ENCODE measurements at regions not wholly inside any gene's neighbourhood (a gene's known extent, or its start where the extent isn't known, plus 50 kb on each side); places are given as distances from the start of the nearest gene placed in this dataset.
A peak's percentile ranks its signal among the peaks of the same experiment; 100 is the strongest.

DNA sequence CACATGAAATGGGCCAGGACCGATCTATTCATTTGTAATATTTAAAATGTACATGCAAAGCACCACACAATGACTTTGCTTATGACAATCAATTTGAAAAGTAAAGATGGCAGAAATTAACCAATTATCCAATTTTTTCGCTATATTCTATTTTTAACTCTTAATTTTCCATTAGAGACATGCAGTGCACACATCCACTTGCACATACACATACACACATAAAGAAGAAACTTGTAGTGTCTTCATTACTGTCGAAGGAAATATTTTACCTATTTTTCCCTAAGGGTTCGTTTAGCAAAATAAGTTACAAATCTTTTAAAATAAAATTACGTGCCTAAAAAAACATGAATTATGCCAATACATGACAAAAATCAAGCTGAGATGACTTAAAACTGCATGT lies 194.3 kb upstream of the MDFIC2 start:
- no peak for FAIRE-seq
- no TSS peak for BruUV-seq (replicated peaks)
- no peaks in the 10 kb centered on the region for H3K27me3 ChIP-seq (ENCODE audit: control insufficient read depth in 2 of 2, insufficient read depth in 2 of 2, low read length in 2 of 2)
- WGBS (ENCODE audit: insufficient coverage, low coverage, missing lambda C conversion rate) = 4% methylated on average over 5 of the region's 5 CpGs
- H3K9me3 ChIP-seq (replicated peaks; ENCODE audit: control insufficient read depth, insufficient read depth, low read depth, low read length) = no peaks in the 10 kb centered on the region
- H3K9ac ChIP-seq (ENCODE audit: insufficient read depth in 1 of 2, low read depth in 2 of 2, low read length in 2 of 2) = no peak overlapping the region
- H3K36me3 ChIP-seq (ENCODE audit: control insufficient read depth, insufficient read depth, low read length) = no peaks in the 10 kb centered on the region
- H3K4me1 ChIP-seq (replicated peaks in 1 of 2; ENCODE audit: control insufficient read depth in 2 of 2, insufficient read depth in 2 of 2, low read length in 2 of 2) = no peaks in the 10 kb centered on the region
- TF ChIP-seq ZNF224 (CRISPR knock-in tag; IDR thresholded peaks at IDR 0.05) (no peak), CBX8 (IDR thresholded peaks at IDR 0.05; ENCODE audit: borderline replicate concordance, extremely low read depth, low read depth, low read length, poor library complexity, severe bottlenecking) (peak; percentile 78)
- H3K9me1 ChIP-seq (ENCODE audit: control insufficient read depth, insufficient read depth, low read length) = no peaks in the 10 kb centered on the region
- DNase-seq (ENCODE audit: extremely low read depth in 1 of 4, low spot score in 3 of 4) = no peak
- no peak overlapping the region for H2AFZ ChIP-seq (ENCODE audit: low read depth, low read length)
- ChIA-PET CTCF (ENCODE audit: low intra/inter-chr PET ratio) (no interaction called here), POLR2A (no interaction called here)
- H3K4me2 ChIP-seq (ENCODE audit: insufficient read depth, low read length) = no peak overlapping the region
- in situ Hi-C loops (cut with MboI) (no loop called here), intact Hi-C loops (cut with micrococcal nuclease) (no loop called here)
- no peaks in the 10 kb centered on the region for H4K20me1 ChIP-seq (replicated peaks; ENCODE audit: control insufficient read depth, insufficient read depth, low read length)
- no peak overlapping the region for H3K27ac ChIP-seq (ENCODE audit: extremely low read depth, low read depth, low read length)
- H3K4me3 ChIP-seq = no peak overlapping the region
- no peaks in the 10 kb centered on the region for H3K79me2 ChIP-seq (ENCODE audit: control insufficient read depth, insufficient read depth, low read length)
- no peak for ATAC-seq

DNA sequence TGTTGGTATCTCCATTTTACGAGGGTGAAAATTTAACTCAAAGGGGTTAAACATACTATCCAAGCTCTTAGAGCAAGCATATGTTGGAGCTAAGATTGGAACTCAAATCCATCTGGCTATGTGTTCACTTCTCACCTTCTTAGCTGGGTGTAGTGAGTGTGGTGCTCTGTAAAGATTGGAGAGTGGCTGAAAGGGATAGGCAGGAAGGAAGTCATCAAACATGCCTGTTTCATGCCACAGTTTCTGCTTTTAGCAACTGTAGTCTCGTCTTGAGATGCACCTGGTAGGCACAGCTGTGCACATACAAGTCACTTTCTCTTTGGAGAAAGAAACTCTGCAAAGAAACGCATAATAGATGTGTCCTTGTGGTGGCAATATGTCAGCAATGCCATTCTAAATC lies 189.1 kb upstream of the MDFIC2 start:
- WGBS (ENCODE audit: insufficient coverage, low coverage, missing lambda C conversion rate) = 0% methylated on average over 3 of the region's 3 CpGs
- Histone ChIP-seq H3K27ac (ENCODE audit: extremely low read depth, low read depth, low read length) (no peak overlapping the region), H3K9ac (ENCODE audit: insufficient read depth in 1 of 2, low read depth in 2 of 2, low read length in 2 of 2) (no peak overlapping the region), H3K4me3 (no peak overlapping the region), H3K9me3 (replicated peaks; ENCODE audit: control insufficient read depth, insufficient read depth, low read depth, low read length) (no peaks in the 10 kb centered on the region), H3K79me2 (ENCODE audit: control insufficient read depth, insufficient read depth, low read length) (no peaks in the 10 kb centered on the region), H3K4me1 (replicated peaks in 1 of 2; ENCODE audit: control insufficient read depth in 2 of 2, insufficient read depth in 2 of 2, low read length in 2 of 2) (no peaks in the 10 kb centered on the region), H3K36me3 (ENCODE audit: control insufficient read depth, insufficient read depth, low read length) (no peaks in the 10 kb centered on the region), H2AFZ (ENCODE audit: low read depth, low read length) (no peak overlapping the region), H4K20me1 (replicated peaks; ENCODE audit: control insufficient read depth, insufficient read depth, low read length) (no peaks in the 10 kb centered on the region), H3K4me2 (ENCODE audit: insufficient read depth, low read length) (no peak overlapping the region), H3K27me3 (ENCODE audit: control insufficient read depth in 2 of 2, insufficient read depth in 2 of 2, low read length in 2 of 2) (no peaks in the 10 kb centered on the region), H3K9me1 (ENCODE audit: control insufficient read depth, insufficient read depth, low read length) (no peaks in the 10 kb centered on the region)
- FAIRE-seq = no peak
- BruUV-seq (replicated peaks) = no TSS peak
- ATAC-seq = no peak
- POLR2A ChIA-PET = no interaction called here
- intact Hi-C loops (cut with micrococcal nuclease) = no loop called here
- no peak for DNase-seq (ENCODE audit: extremely low read depth in 1 of 4, low spot score in 3 of 4)
- in situ Hi-C loops (cut with MboI) = no loop called here
- CTCF ChIA-PET (ENCODE audit: low intra/inter-chr PET ratio) = no interaction called here
- TF ChIP-seq, protein P1, sequence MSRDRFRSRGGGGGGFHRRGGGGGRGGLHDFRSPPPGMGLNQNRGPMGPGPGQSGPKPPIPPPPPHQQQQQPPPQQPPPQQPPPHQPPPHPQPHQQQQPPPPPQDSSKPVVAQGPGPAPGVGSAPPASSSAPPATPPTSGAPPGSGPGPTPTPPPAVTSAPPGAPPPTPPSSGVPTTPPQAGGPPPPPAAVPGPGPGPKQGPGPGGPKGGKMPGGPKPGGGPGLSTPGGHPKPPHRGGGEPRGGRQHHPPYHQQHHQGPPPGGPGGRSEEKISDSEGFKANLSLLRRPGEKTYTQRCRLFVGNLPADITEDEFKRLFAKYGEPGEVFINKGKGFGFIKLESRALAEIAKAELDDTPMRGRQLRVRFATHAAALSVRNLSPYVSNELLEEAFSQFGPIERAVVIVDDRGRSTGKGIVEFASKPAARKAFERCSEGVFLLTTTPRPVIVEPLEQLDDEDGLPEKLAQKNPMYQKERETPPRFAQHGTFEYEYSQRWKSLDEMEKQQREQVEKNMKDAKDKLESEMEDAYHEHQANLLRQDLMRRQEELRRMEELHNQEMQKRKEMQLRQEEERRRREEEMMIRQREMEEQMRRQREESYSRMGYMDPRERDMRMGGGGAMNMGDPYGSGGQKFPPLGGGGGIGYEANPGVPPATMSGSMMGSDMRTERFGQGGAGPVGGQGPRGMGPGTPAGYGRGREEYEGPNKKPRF (IDR thresholded peaks at IDR 0.05; ENCODE audit: low read depth, low read length) = no peak
- TF ChIP-seq EP400 (IDR thresholded peaks at IDR 0.05) = no peak
- TF ChIP-seq, protein P2, sequence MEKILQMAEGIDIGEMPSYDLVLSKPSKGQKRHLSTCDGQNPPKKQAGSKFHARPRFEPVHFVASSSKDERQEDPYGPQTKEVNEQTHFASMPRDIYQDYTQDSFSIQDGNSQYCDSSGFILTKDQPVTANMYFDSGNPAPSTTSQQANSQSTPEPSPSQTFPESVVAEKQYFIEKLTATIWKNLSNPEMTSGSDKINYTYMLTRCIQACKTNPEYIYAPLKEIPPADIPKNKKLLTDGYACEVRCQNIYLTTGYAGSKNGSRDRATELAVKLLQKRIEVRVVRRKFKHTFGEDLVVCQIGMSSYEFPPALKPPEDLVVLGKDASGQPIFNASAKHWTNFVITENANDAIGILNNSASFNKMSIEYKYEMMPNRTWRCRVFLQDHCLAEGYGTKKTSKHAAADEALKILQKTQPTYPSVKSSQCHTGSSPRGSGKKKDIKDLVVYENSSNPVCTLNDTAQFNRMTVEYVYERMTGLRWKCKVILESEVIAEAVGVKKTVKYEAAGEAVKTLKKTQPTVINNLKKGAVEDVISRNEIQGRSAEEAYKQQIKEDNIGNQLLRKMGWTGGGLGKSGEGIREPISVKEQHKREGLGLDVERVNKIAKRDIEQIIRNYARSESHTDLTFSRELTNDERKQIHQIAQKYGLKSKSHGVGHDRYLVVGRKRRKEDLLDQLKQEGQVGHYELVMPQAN (IDR thresholded peaks at IDR 0.05; ENCODE audit: borderline replicate concordance) = no peak
- TF ChIP-seq ZNF224 (CRISPR knock-in tag; IDR thresholded peaks at IDR 0.05) = no peak
- TF ChIP-seq, protein P3, sequence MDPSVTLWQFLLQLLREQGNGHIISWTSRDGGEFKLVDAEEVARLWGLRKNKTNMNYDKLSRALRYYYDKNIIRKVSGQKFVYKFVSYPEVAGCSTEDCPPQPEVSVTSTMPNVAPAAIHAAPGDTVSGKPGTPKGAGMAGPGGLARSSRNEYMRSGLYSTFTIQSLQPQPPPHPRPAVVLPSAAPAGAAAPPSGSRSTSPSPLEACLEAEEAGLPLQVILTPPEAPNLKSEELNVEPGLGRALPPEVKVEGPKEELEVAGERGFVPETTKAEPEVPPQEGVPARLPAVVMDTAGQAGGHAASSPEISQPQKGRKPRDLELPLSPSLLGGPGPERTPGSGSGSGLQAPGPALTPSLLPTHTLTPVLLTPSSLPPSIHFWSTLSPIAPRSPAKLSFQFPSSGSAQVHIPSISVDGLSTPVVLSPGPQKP (CRISPR knock-in tag; IDR thresholded peaks at IDR 0.05) = no peak
